Astrocyte of the spinal cord (primary cell): ENCODE measurements at regions not wholly inside any gene's neighbourhood (a gene's known extent, or its start where the extent isn't known, plus 50 kb on each side); places are given as distances from the start of the nearest gene placed in this dataset.

Experiments
- DNase-seq: peaks from one replicate; pipeline ENCODE4 v3.0.0; 2011; ENCODE audit warnings: low read depth, low spot score
- H3K4me3 ChIP-seq: 2 replicates; pipeline ENCODE4 v1.5.1; 2011; ENCODE audit warnings: low read depth, mild to moderate bottlenecking, low read length, moderate library complexity
- in situ Hi-C: cut with HindIII; loops from 2 replicates; pipeline ENCODE4 v1.10.0; 2017; ENCODE audit warnings: low sequenced_read_pairs
- TF ChIP-seq, protein P1 (sequence below): IDR thresholded peaks from 2 replicates; pipeline ENCODE4 v1.5.1; 2012; ENCODE audit warnings: low read depth, mild to moderate bottlenecking, low read length, inconsistent platforms

- H3K4me3 ChIP-seq, result no peak overlapping the region
- in situ Hi-C loops, result no loop called here
- TF ChIP-seq, protein P1, sequence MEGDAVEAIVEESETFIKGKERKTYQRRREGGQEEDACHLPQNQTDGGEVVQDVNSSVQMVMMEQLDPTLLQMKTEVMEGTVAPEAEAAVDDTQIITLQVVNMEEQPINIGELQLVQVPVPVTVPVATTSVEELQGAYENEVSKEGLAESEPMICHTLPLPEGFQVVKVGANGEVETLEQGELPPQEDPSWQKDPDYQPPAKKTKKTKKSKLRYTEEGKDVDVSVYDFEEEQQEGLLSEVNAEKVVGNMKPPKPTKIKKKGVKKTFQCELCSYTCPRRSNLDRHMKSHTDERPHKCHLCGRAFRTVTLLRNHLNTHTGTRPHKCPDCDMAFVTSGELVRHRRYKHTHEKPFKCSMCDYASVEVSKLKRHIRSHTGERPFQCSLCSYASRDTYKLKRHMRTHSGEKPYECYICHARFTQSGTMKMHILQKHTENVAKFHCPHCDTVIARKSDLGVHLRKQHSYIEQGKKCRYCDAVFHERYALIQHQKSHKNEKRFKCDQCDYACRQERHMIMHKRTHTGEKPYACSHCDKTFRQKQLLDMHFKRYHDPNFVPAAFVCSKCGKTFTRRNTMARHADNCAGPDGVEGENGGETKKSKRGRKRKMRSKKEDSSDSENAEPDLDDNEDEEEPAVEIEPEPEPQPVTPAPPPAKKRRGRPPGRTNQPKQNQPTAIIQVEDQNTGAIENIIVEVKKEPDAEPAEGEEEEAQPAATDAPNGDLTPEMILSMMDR, result no peak
- no peak for DNase-seq
Observed at GRCh38 chr5:96148376-96148775, 186.7 kb upstream of the ELL2 start.

- no peak for DNase-seq
- TF ChIP-seq, protein P1, result no peak
- in situ Hi-C loops, result no loop called here
- no peak overlapping the region for H3K4me3 ChIP-seq
Observed at GRCh38 chr5:96147866-96148265, 186.2 kb upstream of the ELL2 start.

DNA sequence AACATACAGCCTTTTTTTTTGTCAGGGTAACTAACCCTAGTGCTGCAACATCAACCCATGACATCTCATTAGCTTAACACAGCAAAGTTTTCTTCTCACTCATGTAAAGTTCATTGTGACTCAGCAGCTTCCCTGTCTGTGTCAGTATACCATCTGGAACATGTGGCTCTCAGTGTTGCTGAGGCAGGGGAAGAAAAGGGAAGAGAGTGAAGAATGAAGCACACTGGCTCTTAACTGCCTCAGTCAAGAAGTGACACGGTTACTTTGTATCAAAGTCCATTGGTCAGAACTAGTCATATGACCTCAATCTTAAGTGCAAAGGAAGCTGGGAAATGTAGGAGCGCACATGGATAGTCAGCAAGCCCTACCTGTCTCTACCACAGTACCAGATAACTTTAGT is 185.0 kb upstream of the ELL2 start:
- peak; percentile 60 for DNase-seq
- H3K4me3 ChIP-seq, result no peak overlapping the region
- TF ChIP-seq, protein P1, result no peak
- in situ Hi-C loops, result no loop called here

DNA sequence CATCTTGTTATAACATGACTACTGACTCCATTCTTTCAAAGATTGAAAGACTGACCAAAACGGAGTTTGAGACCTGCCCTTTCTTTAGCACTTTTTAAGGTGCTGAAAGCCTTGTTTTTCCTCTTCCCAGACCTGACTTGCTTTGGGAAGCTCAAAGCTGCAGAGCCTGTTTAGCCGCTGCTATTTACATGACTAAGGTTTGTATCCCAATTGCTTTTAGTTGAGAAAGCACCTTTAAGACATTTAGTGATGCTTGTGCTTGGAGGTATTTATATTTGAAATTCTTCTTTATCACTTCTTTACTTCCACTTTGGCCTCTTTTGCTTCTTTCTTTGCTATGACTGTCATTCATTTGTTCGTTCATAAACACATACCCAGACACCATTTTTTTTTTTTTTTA is 182.6 kb upstream of the ELL2 start:
- no peak for DNase-seq
- H3K4me3 ChIP-seq, result no peak overlapping the region
- TF ChIP-seq, protein P1, result no peak
- in situ Hi-C loops, result no loop called here

- H3K4me3 ChIP-seq, result no peak overlapping the region
- in situ Hi-C loops, result no loop called here
- TF ChIP-seq, protein P1, result no peak
- DNase-seq, result no peak
Observed at GRCh38 chr5:96143450-96143849, 181.8 kb upstream of the ELL2 start.

DNA sequence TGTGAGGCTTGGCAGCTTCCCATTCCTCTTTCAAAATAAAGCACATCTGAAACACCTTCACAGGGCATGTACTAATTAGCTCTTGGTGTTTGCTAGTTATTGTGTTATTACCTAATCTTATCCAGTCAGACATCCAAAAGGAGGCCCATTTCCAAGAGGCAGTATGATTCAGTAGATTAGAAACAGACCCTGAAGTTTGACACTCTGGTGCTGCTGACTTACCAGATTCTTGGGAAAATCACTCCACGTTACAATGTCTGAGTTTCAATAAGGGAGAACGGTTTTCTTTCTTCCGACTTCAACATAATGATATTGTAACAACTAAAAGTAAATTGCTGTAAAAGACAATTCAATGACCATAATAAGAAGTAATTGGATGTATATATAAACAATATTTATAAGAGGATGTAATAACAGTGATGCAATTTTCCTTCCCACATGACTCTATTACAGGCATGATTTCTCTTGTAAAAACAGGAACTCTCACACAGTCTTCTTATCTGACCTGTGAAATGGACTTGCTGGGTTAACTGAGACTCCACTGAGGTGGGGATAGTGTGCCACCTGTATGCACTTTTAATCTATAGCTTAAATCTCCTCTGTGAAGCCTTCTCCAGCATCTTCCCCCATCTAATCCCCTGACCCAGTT is 181.3 kb upstream of the ELL2 start:
- H3K4me3 ChIP-seq, result no peak overlapping the region
- TF ChIP-seq, protein P1, result no peak
- in situ Hi-C loops, result no loop called here
- no peak for DNase-seq
